NCI-H2196 (cell line): ENCODE measurements at regions not wholly inside any gene's neighbourhood (a gene's known extent, or its start where the extent isn't known, plus 50 kb on each side); places are given as distances from the start of the nearest gene placed in this dataset.
"Not testable (repeated sequence)": the region's sequence is repeated elsewhere in the genome, so short reads cannot be mapped to it uniquely, and the experiment has no call there.

ENCODE experiments used
- DNase-seq: peaks from one replicate; lab custom pipeline; 2025; ENCODE audit not compliant: unreplicated experiment; lab: John Stamatoyannopoulos, UW

DNA sequence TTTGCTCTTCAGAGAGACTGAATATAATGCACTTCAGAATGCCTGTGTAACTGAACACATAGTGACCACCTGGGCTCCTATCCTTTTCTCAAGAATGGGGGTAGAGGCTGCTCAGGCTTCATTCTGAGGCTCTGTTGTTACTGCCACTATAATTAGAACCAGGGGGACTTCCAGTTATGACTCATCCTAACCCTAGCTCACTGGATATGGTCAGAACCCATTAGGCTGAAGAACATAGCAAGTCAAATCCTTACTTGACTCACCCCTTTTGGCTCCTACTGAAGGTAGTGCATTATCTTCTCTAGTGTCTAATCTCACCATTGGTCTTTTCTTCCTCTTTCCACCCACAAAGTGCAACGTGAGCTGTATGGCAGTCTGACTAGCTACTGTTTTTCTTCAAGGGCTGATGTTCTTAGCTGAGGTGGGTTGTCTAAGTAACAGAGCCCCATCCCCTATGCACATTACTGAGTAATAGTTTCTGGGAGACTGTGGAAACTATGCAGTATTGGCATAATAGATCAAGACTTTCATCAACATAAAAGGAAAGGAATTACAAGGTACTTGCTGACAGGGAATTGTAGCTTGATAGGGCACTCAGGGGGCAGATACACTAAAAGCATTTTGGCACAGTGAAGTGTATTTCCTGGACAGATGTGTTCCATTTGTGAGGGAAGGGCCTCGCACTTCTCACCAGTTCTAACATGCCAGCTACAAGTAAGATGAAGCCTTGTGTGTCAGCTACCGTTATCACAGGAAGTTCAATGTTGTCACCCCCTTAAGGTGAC lies 431.0 kb upstream of the MEF2C start:
- peak; percentile 1 for DNase-seq

DNA sequence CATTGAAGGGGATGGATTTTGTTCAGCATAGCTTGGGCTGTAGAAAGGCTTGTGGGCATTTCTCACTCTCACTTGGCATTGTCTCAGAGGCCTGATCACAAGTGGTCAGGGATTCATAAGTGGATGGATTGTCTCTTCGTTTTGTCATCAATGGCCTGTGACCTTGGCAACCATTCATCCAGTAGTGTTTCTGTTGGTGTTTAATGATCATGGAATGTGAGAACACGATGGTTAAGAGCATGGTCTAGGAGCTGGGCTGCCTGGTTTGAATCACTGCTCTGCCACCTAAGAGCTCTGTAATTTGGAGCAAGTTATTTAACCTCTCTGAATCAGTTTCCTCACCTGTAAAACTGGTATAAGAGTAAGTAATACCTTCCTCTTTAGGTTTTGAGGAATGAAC lies 430.1 kb upstream of the MEF2C start:
- DNase-seq, result peak; percentile 10

- DNase-seq, result no peak
These were observed 426.3 kb upstream of the MEF2C start for GRCh38 chr5:89309268-89309667.

- no peak for DNase-seq
These were observed 425.6 kb upstream of the MEF2C start for GRCh38 chr5:89308606-89309040.

DNA sequence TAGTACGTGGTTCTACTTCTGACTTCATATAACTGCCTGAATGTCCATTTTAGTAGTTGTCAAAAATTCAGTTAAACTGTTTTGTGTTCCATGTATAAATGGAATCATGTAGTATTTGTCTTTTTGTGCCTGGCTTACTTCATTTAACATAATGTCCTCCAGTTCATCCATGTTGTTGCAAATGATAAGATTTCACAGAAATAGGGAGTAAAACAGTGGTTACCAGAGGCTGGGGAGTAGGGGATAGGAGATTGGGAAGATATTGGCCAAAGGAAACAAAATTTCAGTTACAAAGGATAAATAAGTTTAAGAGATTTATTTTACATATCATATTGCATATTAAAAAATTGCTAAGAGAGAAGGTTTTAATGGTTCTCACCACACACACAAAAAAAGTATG lies 425.0 kb upstream of the MEF2C start:
- no peak for DNase-seq

- DNase-seq, result not testable (repeated sequence)
These were observed 424.2 kb upstream of the MEF2C start for GRCh38 chr5:89307141-89307540.

GRCh38 chr5:89303033-89303480 lies 420.1 kb upstream of the MEF2C start:
- DNase-seq, result no peak

DNA sequence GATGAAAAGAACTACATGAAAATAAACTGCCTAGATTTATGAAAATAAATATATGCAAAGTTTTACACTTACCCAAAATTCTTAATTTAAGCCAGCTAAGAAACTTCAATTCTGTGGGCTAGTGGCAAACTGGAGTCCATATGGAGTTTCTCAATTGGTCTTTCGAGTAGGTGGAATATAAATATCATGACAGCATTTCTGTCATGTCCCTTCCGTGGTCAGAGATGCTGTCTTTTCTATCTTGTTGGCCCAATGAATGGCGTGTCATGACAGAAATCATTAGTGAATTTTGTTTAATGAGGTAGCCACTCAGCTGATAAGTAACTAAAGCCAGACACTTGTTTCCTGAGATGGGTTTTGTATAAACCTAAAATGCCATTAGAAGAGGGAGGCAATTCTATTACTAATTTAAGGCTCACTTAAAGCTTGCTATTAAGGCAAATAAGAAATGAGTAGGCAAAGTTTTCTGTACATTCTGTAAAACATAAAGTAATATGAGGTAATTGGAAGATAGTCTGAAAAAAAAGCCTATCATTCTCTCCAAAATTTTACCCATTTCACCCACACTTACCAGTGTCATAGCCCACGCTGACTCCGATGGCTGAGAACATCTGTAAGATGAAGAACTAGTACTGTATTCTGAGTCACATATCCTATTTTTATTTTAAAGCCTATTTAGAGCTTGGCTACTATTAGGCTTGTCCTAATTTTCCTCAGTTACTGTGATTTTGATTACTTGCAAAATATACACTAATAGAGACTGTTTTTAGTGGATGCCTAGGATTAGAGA lies 419.3 kb upstream of the MEF2C start:
- DNase-seq, result no peak

DNA sequence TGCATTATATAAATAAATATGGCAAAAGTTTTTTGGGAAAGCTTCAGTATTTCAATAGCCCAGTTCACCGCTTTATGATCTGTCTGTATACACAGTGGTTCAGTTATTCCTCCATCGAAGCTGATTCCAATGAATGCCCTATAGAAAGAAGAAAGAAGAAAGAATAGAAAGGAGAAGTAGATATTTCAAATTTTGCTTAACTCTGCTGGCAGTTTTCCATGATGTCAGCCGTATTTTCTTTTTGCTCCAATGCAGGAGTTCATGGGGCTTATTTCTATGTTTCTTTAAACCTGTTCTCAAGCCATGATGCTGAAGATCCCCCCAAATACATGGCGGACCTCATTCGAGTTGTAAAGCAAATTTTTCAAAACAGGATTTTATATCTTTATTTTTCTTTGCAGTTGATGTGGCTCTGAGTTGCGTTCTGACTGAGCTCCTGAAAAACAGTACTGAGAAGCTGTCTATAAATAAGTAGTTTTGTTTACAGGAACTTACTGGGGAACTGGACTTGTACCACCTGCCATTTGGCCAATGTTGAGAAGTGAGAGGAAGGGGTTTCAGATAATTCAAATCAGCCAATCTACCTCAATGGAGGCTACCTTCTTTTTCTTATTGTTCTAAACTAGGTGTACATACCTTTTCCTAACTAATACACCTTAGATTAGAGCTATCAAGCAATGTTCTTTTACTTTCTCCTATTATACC lies 418.5 kb upstream of the MEF2C start:
- DNase-seq, result no peak

- no peak for DNase-seq
These were observed 417.5 kb upstream of the MEF2C start for GRCh38 chr5:89300426-89300970.

DNA sequence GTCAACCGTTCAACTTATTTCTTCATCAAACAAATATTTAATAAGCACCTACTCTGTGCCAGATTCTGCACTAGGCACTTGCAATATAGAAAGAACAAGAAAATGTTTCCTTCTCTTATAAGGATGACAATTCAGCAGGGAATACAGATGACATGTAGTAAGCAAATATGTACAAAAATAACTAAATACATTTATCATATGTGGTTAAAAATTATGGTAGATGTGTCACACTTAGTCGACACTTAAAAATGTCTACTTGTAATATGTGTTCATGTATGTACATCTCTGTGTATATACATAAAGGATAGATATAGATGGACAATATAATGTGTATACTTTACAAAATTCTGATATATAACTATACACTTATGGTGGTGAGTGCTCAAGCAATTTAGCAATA lies 417.0 kb upstream of the MEF2C start:
- no peak for DNase-seq

GRCh38 chr5:89297066-89297465 lies 414.1 kb upstream of the MEF2C start:
- no peak for DNase-seq

DNA sequence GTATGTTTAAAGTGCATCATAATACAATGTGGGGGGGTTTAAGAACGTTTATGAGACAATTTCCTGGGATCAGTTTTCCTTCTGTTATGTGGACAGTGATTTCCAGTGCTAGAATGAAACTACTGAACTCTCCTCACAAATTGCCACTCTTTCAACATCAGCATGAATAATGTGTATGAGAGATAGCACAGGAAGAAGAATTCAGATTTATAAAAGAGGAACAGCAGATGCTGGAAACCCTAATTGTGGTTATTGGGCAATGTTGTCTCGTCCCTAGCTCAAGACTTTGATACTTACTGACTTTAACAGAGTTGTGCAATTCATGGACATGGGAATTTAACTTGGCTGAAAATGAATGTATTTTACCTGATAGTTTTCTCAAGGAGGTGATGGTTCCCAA lies 410.8 kb upstream of the MEF2C start:
- no peak for DNase-seq

DNA sequence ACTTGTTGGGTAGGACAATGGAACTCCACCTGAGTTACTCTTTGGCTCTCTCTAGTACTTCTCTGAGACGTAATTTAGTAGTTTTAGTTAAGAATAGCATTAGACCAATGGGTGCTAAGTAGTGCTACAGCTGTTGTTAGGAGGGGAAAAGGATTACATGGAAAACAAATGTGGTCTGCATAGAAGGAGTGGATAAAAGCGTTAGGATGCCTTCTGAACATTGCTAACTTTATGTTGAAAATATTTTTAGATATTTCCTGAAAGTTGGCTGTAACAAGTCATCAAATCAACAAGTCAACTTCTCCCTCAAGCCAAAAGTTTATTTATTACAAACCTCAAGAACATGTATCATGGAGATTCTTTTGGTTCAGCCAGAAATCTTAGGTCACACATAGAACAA lies 409.5 kb upstream of the MEF2C start:
- no peak for DNase-seq

DNA sequence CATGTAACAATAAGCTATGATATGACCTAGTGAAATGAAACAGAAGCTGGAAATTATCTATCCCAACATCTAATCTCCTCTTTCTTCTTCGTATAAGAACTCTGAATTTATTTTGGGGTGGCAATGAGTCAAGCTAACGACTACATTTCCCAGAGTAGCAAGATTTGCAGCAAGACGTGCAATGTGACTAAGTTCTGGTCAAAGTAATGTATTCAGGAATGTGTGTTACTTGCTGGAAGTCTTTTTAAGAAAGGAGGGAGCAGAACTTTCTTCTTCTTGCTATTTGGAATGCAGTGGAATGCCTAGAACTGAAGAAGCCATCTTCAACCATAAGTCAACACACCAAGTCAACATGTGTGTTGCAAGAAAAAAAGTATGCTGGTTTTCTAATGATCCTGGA lies 406.6 kb upstream of the MEF2C start:
- no peak for DNase-seq

- no peak for DNase-seq
These were observed 405.0 kb upstream of the MEF2C start for GRCh38 chr5:89287964-89288363.

GRCh38 chr5:89286320-89286719 lies 403.3 kb upstream of the MEF2C start:
- DNase-seq, result no peak

DNA sequence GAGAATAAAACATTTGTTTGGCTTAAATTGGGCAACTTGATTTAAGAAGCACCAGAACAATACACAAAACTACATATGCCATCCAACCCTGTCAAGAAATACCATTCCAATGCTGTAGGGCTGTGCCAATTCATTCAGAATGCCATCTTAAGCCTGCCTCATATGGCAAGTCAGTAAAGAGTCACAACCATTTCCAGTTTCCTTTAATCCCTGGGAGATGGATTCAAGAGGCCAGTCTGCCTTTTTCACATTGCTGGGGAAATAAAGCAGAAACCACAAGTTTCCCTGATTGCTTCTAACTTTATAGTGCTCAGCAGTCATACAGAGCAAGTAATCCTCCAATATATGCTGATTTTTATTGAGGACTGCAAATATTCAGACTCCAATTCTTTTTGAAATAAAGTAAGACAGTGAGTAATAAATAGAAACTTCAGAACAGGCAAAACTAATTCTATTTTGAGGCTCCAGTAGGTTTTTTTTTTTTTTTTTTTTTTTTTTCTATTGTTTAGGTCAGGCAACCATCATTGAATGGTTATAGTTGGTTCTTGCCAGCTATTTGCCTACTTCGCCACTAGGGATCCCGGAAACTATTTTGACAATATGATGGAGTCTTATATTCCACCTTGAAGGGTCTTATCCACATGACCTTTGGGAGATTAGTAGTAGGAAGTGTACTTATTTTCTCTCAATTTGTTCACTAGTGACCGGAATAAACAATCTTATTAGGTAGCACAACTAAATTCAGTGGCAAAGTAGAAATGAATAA lies 400.9 kb upstream of the MEF2C start:
- no peak for DNase-seq

DNA sequence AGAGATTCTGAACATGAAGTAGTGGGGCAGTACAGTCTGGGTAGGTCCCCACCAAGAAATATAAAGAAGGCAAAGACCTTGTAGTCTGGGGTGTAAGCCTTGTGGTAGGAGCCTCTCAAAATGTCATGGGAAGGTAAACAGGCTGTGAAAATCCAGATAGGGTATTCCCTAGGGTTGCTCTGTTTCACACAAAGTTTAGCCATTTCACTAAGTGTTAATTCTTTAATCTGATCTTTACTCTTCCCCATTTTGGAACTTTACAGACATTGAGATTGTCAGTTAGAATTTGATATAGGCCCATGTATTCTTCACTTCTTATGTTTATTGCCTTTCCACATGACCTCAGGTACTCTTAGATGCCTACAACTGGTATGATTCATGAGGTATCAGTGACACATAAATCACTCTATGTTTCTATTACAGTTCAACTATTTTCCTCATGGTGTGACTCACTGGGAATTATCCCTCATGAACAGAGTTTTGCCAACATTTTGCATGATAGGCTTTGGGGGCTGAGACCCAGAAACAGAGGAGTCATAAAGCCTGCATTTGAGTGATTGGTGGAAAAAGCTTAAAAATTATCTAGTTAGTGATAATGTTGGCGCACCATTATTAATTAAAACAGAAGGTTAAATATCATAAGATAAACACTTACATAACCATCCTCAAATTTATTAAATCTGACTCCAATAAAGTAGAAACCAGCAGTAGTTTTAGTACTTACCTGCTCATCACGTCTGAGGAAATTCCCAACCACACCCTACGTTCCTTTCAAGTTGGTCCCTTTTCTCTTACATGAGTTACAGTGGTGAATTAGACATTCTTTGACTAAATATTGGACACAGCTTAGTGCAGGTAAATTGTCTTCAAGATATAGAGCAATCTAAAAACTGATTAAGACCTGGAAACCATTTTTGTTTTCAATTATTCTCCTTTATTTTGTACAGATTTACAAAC lies 399.8 kb upstream of the MEF2C start:
- DNase-seq, result no peak
